Activated CD8-positive, alpha-beta memory T cell treated with anti-CD3 and anti-CD28 coated beads, Interleukin-2, amount 50 U/mL, for 24 hours (primary cell): ENCODE measurements at regions not wholly inside any gene's neighbourhood (a gene's known extent, or its start where the extent isn't known, plus 50 kb on each side); places are given as distances from the start of the nearest gene placed in this dataset.
"Not testable (repeated sequence)": the region's sequence is repeated elsewhere in the genome, so short reads cannot be mapped to it uniquely, and the experiment has no call there.

ENCODE experiments used
- DNase-seq: peaks from one replicate; pipeline ENCODE4 v3.0.0-alpha.2; 2020; ENCODE audit errors: extremely low read depth

DNA sequence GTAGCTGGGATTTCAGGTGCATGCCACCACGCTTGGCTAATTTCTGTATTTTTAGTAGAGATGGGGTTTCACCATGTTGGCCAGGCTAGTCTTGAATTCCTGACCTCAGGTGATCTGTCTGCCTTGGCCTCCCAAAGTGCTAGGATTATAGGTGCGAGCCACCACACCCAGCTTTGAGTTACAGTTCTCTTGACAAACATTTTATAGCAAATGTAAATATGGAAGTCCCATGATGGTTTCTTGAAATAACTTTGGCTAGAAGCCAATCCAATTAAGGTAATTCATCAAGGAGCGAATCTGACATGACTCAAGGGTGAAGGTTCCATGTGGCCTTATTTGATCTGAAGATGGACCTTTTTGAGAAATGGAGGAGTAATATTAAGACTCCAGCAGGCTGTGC, 76.2 kb upstream of the RFLNA start:
- DNase-seq, result not testable (repeated sequence)

DNA sequence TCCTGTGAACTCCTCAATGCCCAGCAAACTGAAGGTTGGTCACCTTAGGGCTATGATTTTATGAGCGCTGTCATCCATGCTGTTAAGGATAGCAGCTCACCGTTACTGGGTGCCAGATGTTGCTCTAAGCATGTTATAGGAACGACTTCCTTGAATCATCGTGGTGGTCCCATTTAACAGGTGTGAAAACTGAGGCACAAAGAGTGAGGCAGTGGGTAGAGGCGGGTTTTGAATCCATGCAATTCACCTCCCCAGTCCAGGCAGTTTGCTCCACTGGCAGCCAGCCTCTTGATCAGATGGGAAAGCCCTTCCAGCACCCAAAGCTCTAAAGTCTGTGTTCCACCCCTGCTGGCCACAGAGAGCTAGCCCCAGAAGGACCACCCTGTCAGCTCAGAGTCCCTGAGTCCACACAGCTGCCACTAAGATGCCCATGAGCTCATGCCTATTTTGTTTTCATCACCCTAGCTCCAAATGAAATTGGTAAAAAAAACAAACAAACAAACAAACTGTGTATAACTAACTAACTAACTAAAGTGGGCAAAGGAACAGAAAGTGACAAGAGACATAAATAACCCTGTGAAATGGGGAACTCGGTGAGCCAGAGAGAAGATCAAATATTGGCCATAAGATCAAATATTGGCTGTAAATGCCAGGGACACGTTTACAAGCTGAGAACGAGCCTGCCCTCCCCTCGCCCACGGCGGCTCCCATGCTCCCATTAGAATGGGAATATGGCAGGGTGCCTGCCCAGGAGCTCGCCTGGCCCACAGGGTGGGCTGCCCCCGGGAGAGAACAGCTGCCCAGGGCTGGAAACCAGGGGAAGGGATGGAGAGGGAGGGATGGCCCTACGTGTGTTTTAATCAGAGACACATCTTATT, 72.3 kb upstream of the RFLNA start:
- no peak for DNase-seq

DNA sequence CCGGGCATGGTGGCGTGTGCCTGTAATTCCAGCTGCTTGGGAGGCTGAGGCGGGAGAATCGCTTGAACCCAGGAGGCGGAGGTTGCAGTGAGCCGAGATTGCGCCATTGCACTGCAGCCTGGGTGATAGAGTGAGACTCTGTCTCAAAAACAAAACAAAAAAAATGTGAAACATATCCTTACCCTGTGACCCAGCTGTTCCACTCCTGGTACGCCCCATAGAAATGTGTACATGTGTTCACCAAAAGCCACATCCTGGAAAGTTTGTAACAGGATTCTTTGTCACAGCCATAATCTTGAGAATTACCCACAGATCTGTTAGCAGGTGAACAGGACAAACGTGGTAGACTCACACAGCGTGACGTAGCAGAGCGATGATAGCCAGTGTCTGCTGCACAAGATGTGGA, 71.2 kb upstream of the RFLNA start:
- DNase-seq, result peak; percentile 3

DNA sequence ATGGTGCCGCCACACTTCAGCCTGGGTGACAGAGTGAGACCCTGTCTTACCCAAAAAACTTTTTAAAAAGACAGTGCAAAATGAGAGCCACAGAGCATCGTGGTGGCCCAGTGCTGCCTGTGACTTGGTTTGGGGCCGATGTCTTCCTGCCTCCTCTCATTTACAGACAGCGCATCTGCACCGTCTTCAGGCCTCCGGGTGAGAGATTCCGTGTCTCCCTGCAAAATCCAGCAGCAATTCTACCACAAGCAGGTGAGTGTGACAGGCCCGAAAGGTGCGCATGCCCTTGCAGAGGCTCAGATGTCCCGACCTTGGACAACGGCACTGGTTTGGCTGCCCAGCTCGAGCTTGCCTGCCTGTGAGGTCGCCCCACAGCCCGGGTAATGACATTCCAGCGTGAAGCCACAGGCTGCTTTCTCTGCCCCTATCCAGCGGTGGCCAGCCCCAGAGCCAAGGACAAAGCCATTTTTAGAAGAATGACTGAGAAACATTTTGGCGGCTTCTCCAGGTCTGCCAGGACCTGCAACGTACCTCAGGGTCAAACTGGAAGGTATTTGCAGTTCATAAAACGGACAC, 70.3 kb upstream of the RFLNA start:
- no peak for DNase-seq

DNA sequence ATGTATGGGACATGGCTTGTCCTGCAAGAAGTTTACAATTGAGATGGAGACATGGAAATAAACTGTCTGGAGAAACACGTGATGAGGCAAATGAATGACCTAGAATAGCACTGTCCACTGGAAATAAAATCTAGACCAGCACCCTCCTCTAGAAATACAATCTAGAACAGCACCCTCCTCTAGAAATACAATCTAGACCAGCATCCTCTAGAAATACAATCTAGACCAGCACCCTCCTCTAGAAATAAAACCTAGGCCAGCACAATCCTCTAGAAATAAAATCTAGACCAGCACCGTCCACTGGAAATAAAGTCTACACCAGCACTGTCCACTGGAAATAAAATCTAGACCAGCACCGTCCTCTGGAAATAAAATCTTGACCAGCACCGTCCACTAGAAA, 69.2 kb upstream of the RFLNA start:
- DNase-seq, result no peak

DNA sequence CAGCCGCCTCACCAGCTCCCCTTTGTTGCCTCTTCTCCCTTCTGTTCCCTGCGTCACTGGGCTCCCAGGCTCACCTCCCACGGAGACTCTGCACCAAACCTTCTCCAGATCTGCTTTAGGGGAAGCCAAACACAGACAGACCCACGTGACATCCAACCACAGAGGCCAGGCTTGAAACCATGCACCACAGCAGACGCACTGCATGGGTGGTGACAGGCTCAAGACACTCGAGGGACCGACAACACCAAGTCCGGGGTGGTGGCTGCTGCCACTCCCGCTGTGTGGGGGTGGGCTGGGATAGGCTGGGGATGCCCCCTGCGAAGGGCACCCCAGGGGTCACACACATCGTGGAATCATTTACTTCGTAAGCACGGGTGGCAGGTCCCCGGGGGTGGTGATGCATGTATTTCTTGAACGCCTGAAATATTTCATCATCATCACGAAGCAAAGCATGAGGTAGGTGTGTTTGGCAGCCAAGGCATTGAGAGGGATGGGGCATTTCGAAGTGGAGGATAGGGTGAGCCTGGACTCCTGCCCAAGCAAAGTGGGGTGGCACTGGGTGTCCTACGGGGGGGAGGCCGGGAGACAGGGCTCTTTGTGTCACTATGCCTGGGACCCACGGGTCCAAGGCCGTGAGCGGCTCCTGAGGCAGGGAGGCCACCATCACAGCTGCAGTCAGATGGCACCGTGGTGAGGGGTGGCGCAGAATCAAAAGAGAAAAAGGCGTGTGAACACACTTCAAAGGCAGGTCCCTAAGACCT, 66.8 kb upstream of the RFLNA start:
- no peak for DNase-seq

DNA sequence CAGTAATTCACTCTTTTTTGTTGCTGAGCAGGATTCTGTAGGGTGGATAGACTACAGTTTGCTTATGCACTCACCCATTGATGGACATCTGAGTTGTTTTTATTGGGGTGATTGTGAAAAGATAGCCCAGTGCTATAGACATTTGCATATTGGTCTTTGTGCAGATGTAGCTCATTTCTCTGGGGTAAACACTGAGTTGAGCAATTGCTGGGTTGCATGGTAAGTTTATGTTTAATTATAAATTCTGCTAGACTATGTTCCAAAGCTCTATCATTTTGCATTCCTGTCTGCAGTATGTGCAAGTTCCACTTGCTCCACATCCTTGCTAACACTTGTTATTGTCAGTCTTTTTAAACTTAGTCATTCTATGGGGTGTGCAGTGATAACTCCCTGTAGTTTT, 65.4 kb upstream of the RFLNA start:
- DNase-seq, result no peak

DNA sequence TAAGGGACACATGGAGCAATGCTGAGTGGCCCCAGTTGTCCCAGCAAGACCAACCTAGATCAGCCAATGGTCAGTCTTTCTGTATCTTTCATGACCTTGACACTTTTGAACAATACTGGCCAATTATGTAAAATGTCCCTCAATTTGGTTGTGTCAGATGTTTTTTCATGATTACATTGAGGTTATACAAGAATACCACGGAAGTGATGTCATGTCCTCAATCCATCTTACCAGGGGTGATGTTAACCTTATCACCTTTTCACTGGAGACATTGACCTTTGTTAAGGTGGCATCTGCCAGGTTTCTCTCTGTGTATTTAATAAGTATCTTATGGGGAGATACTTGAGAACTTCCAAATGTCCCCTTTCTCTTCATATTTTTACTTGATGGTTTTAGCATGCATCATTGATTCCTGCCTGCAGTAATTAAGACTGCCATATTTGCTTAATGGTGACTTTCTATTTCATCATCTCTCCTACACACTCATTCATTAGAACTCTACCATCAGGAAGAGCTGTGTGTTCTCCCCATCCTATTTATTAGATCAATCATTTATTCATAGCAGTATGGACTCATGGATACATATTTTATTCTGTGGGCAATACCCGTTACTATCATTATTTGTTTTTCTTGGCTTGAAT, 64.7 kb upstream of the RFLNA start:
- no peak for DNase-seq

DNA sequence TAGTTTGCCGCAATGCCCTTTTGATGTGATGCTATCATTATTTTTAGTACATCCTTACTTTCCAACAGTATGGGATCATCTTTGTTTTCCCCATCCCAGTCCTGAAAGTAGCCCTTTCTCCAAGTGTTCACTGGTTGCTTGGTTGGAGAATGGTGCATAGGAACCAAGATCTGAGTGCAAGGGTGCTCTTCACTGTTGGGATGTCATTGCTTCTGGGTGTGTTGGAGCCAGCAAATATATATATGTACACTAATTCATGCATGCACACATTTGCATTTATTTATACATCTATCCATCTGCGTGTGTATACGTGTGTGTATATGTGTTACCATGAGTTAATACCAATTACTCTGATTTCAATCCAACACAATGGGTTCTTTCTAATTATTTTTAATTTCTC, 64.1 kb upstream of the RFLNA start:
- DNase-seq, result no peak

DNA sequence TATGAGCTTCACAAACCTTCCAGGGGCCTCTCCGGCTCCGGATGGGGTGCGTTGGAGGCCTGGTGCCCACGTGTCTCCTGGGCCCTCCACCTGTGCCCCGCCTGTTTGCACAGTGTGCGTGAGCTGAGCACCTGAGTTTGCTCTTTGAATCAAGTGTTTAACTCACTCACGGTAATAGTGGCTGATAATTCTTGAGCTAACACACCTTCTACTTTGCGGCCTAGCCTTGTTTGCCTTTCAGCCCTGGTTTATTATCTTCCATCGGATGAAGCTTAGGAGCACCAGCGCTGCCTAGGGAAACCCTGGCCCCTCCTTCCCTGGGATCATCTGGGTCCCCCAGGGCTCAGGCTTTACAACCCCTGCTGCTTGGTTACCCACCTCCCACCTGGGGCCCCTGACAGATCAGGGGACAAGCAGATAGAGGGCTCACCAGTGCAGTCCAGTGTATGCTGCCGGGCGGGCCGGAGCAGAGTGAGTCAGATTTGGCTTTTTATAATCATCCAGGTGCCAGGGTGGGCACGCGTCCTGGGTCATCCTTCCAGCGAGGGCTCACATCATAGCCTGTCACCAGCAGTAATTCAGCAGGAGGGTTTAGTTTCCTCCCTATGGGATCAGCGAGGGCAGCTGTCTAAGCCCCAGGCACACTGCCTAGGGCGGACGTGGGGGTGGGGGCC, 62.8 kb upstream of the RFLNA start:
- no peak for DNase-seq

DNA sequence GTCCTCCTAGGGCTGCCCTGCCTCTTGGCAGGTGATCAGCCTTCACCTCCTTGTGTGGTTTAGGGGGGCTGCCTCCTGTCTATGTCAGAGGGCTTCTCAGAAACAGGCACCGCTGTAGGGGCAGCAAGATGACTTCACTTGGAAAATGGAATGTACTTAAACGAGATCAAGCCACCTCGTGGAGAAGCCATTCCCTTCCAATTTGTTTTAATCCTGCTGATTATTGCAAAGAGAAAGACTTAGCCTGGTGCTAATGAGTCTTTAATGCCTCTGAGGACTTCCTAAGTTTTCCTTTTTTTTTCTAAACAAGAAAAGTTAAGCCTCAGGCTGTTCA, 62.3 kb upstream of the RFLNA start:
- DNase-seq, result no peak

DNA sequence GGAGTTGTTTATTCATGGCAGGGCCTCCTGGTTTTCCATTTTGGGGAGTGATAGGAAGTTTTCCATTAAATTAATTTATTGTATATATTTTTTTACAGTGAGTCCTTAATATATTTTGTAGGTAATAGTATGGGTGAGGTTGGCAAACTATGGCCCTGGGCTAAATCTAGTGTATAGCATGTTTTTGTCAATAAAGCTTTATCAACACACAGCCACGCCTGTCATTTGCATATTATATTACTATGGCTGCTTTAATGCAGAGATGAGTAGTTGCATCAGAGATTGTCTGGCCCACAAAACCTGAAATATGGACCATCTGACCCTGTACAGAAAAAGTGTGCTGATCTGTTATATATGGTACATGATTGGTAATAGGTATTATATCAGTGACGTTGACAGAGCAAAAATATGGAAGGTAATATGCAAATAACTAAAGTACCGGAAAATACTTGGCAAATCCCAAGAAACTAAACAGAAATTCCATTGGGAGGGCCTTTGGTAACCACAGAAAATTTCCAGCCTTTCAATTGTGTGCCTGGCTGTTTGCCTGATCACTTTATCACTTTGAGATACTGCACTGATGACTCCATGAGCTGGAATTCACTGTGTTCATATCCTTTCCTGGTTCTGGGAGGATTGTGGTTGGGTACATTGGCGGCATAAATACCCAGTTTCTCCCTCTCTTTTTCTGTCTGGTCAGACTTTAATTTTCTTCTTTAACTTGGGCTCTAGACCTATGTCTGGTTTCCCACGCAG, 61.7 kb upstream of the RFLNA start:
- DNase-seq, result no peak

DNA sequence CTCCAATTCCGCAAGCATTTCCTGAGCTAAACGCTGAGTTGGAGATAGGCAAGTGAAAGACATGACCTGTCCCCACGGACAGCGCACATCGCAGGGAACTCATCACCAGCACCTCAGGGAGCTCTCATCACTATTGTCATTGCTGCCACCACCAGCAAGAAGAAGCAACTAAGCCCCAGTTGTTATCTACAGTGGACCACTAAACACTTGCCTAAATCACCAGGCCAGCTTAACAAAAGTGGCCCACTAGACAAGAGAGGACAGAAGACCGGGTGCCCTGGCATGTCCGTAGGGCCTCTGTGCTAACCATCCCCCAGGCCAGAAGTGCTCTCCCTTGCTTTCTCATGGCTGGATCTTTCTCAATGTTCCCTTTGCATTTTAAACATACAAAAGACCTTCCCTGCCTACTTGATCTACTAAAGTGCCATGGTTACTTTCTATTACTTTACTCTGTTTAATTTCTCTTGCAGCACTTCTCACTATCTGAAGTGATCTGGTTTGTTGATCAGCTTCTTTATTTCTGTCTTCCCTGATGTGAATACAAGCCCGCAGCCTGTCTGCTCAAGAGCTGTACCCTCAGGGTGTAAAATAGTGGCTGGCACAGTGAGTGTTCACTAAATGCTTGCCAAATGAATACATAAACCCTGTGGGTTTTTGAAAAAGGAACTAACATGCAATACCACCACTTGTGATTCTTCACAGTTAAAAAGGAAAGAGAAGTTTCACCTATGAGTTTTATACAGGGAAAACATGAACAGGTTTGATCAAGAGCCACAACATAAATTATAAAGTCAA, 60.9 kb upstream of the RFLNA start:
- no peak for DNase-seq

DNA sequence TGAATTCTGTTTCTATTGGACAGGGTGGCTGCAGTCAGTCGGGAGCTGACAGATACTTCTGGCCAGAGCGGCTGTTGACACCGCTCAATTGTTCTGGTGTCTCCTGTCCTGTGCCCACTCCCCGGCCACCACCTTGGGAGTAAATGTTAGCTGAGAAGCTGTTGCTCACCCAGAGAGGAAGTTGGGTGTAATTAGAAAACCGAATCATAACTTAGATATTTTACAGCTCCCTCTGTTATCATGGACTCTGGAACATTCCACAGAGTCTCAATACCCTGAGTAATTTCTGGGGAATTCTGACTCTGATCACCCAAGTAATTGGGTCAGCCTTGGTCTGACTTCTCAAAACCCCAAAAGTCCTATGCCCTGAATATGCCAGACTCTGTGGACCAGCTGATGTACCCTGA, 58.3 kb upstream of the RFLNA start:
- DNase-seq, result no peak

DNA sequence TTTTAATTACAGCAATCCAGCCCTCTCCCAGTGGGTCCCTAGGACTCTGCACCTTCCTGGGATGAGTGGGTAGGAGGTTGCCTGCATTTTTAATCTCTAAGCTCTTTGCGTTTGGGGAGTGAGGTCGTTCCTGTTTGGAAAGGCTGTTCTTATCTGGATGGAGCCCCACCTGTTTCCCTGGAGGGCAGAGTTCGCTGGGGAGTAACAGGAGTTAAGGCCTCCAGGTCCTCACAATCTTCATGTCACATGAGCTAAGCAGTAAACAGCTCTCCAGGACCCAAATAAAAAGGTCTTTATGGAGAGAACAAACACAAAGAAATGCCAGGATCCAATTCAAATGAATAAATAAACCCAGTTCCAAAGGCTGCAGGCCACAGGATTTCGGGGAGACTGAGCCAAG, 56.0 kb upstream of the RFLNA start:
- no peak for DNase-seq

DNA sequence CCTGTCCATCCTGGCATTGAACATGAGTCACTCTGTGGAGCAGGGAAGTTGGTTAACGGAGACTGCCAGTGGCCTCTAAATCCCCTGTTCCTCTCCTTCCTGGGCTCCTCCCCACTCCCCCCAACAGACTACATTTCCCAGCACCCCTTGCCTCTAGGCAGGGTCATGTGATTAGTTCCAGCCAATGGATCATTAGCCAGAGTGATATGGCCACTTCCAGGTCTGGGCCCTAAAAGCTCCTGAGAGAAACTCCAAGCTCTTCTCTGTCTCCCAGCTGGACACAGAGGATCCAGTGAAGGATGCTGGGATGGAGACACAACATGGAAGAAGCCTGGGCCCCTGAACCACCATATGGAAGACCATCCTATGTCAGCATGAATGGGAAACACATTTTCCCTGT, 54.4 kb upstream of the RFLNA start:
- DNase-seq, result no peak

DNA sequence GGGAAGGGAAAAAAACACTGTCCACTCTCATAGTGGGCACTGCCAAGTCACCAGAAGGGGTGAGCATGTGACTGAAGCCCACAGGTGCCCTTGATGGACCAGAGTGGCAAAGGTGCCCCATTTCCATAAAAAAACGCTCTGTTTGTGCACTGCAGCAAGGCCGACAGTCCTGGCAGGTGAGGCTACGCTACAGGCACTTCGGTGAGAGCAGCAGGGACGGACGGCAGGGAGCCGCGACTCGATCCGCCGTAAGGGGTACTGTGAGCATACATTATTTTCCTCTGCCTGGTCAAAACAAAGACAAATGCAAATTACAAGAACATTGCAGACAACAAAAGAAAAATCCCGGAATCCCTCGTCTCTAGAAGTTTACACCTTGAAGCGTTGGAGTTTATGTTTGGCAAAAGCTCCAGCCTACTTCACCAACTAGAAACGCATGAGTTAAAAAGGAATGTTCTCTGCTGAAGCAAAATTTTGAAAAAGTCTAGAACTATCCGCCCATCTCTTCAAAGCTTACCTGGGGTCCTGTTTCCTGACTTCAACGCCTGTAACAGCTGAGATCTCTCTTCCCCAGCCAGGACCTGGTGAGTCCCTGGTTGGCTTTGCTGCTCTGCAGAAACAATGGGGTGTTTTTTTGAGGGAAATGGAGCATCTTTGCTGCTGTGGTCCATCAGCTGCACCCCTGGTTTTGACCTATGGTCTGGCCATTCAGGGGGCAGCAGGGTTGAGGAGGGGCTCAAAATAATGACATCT, 52.9 kb upstream of the RFLNA start:
- no peak for DNase-seq

DNA sequence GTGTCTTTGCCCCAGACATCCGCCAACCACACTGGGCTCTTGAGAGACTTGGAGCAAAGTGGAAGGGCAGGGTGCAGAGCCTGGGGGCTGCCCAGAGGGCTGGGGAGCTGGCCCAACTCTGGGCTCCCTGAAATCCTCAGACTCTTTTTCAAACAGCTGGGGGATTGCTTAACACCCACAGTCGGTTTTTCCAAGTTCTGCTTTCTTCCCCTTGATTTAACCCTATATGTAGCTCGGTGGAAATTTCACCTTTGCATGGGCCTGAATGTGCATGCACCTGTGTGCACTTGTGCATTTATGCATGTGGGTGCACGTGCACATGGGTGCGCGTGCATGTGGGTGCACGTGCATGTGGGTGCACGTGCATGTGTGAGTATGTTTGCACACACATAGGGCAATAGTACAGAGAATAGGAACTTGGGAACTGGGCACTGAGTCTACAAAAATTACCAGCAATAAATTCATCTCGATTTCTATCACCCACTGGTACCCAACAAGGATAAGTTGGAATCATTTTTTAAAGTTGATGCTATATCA, 52.3 kb upstream of the RFLNA start:
- DNase-seq, result no peak

DNA sequence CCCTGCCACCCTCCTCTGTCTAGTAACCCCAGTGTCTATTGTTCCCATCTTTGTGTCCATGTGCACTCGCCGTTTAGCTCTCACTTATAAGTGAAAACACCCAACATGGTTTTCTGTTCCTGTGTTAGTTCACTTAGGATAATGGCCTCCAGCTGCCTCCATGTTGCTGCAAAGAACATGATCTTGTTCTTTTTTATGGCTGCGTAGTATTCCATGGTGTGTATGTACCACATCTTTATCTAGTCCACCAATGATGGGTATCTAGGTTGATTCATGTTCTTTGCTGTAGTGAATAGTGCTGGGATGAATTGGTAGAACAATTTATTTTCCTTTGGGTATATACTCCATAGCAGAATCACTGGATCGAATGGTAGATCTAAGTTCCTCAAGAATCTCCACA, 51.0 kb upstream of the RFLNA start:
- no peak for DNase-seq
